ENCODE measurements at regions not wholly inside any gene's neighbourhood (a gene's known extent, or its start where the extent isn't known, plus 50 kb on each side); places are given as distances from the start of the nearest gene placed in this dataset.
A peak's percentile ranks its signal among the peaks of the same experiment; 100 is the strongest.
"Not testable (repeated sequence)": the region's sequence is repeated elsewhere in the genome, so short reads cannot be mapped to it uniquely, and the experiment has no call there.

- TF ChIP-seq CTCF (conservative IDR thresholded peaks at IDR 0.05; ENCODE audit: low read length) = no peak
- H3K4me3 ChIP-seq (ENCODE audit: low read length) = no peak overlapping the region
- DNase-seq (ENCODE audit: low read depth) = no peak
Measured at GRCh38 chr9:108779551-108780325, 76.0 kb downstream of the ACTL7B start.

GRCh38 chr9:108776920-108777639 lies 78.7 kb downstream of the ACTL7B start:
- no peak overlapping the region for H3K4me3 ChIP-seq (ENCODE audit: low read length)
- peak; percentile 11 for DNase-seq (ENCODE audit: low read depth)
- TF ChIP-seq CTCF (conservative IDR thresholded peaks at IDR 0.05; ENCODE audit: low read length) = peak; percentile 34

- H3K4me3 ChIP-seq (ENCODE audit: low read length) = no peak overlapping the region
- DNase-seq (ENCODE audit: low read depth) = no peak
- TF ChIP-seq CTCF (conservative IDR thresholded peaks at IDR 0.05; ENCODE audit: low read length) = no peak
Measured at GRCh38 chr9:108775901-108776306, 79.9 kb downstream of the ACTL7B start.

- DNase-seq (ENCODE audit: low read depth); H3K4me3 ChIP-seq (ENCODE audit: low read length): not testable (repeated sequence)
Measured at GRCh38 chr9:108774088-108774487, 81.7 kb downstream of the ACTL7B start.

- H3K4me3 ChIP-seq (ENCODE audit: low read length) = no peak overlapping the region
- no peak for DNase-seq (ENCODE audit: low read depth)
- no peak for TF ChIP-seq CTCF (conservative IDR thresholded peaks at IDR 0.05; ENCODE audit: low read length)
Measured at GRCh38 chr9:108772301-108772894, 83.4 kb downstream of the ACTL7B start.

GRCh38 chr9:108768744-108769143 lies 87.0 kb downstream of the ACTL7B start:
- TF ChIP-seq CTCF (conservative IDR thresholded peaks at IDR 0.05; ENCODE audit: low read length) = no peak
- no peak overlapping the region for H3K4me3 ChIP-seq (ENCODE audit: low read length)
- DNase-seq (ENCODE audit: low read depth) = no peak

GRCh38 chr9:108766626-108767161 lies 89.1 kb downstream of the ACTL7B start:
- no peak for TF ChIP-seq CTCF (conservative IDR thresholded peaks at IDR 0.05; ENCODE audit: low read length)
- no peak for DNase-seq (ENCODE audit: low read depth)

More at GRCh38 chr9:108766626-108767161, 89.1 kb downstream of the ACTL7B start:
- H3K4me3 ChIP-seq (ENCODE audit: low read length) = no peak overlapping the region

All from AG10803 (cell line).